ENCODE measurements at regions not wholly inside any gene's neighbourhood (a gene's known extent, or its start where the extent isn't known, plus 50 kb on each side); places are given as distances from the start of the nearest gene placed in this dataset.
"Not testable (repeated sequence)": the region's sequence is repeated elsewhere in the genome, so short reads cannot be mapped to it uniquely, and the experiment has no call there.

DNA sequence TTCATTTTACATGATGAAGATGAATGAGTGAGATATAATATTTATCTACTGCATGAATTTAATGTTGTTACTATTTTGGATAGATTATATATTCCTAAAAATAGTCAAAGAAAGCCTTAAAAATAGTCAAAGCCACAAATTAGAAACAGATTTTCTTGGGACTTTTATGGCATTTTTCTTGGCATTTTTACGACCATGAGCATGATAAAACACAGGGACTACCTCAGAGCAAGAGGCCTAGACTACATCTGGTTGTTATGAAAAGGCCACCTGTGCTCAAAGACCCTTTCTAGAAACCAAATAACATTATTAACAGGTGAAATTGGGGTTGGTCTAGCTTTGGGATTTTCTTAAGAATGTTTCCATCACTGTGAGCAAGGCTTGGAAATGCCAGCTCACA lies 281.0 kb downstream of the OXSM start:
- no peak for DNase-seq (ENCODE audit: low read depth)

- no peak for DNase-seq (ENCODE audit: low read depth)
Observed at GRCh38 chr3:26074080-26074479, 284.2 kb downstream of the OXSM start.

- DNase-seq (ENCODE audit: low read depth) = no peak
Observed at GRCh38 chr3:26078539-26078938, 288.6 kb downstream of the OXSM start.

DNA sequence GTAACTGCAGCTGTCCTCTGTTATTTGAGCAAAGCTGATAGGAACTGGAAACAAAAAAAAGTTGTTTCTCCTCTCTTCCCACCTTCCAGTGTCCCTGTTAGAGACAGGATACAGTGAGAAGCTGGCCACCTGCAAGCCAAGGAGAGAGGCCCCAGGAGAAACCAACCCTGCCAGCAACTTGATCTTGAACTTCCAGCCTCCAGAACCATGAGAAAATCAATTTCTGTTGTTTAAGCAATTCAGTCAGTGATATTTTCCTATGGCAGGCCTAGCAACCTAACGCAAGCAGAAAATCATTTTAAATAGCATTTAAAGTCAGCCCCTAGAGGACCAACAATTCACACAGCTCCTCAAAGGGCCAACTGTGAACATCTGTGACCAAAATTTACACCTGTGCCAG lies 291.3 kb downstream of the OXSM start:
- no peak for DNase-seq (ENCODE audit: low read depth)

DNA sequence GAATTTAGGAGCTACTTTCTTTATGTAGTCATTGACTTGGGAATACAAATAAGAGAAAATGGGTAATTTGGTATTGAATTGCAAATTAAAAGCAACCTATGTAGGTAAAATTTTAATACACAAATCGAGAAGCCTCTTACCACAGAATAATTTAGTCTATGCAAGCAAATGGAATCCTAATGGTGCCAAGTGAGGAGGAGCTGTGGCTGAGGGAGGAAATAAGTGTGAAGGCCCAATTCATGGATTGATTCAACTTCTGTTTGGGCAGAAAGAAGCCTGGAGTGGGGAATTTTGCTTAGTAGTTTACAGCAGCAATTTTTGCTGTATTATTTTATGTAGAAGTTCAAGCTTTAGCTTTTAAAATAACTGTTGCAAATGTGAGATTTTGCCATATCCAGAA lies 291.9 kb downstream of the OXSM start:
- DNase-seq (ENCODE audit: low read depth) = no peak

DNA sequence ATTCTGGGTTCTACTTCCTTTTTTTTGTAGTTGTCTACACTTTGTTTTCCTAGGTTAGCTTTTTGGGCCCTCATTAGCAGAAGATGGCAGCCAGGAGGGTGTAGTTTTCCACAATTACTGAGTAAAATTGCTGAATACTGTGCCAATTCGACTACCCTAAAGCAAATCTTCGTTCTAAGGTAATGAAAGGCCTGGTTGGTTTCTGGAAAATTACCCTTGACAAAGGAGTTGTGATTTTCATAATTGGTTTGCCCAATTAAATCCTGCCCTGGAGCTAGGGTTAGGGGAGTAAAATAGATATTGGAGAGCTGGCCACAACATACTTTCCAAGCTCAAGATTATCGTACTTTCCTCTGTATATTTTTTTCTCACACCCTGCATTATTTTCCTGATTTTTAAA lies 293.0 kb downstream of the OXSM start:
- DNase-seq (ENCODE audit: low read depth) = no peak

DNA sequence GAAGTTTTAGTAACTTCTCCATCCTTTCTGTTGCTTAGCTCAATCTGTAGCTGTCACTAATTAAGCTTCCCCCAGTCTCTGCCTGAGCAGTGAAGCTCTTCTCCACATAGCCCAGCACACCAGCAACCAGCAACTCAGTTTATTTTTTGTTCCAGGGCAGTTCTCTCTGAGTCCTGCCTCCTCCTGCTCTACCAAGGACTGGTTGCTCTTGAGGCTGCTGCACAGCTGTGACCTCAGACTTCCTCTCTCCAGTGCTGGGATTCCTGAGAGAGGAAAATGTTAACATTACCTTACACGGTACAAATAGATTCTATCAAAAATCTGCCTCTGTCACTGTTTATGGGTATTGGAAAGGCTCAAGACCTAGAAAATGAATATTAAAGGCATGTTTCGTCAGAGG lies 294.7 kb downstream of the OXSM start:
- no peak for DNase-seq (ENCODE audit: low read depth)

DNA sequence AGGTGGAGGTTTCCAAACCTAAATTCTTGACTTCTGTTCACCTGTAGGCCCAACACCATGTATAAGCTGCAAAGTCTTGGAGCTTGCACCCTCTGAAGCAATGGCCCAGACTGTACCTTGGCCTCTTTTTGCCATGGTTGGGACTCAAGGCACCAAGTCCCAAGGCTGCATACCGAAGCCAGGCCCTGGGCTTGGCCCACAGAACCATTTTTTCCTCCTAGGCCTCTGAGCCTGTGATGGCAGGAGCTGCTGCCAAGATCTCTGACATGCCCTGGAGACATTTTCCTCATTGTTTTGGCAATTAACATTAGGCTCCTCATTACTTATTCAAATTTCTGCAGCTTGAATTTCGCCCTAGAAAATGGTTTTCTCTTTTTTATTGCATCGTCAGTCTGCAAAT lies 297.9 kb downstream of the OXSM start:
- no peak for DNase-seq (ENCODE audit: low read depth)

- DNase-seq (ENCODE audit: low read depth) = no peak
Observed at GRCh38 chr3:26089249-26089648, 299.4 kb downstream of the OXSM start.

DNA sequence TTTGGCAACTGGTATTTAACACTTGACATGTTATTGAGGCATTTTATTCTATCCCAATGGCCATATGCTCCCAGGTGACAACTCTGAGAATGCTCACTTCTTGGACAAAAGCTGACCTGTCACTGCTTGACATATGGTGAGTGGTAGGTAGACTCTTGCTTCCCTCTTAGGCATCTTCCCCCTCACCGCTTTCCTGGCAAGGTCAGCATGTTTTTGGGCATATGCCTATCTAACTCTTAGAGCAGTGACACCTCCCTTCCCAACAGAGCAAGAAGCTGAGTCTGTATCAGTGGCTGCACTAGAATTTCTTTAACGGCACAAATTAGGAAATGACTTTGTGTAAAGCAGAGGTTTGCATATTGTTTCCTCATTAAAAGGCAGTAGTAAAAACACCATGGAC lies 300.7 kb downstream of the OXSM start:
- no peak for DNase-seq (ENCODE audit: low read depth)

GRCh38 chr3:26091096-26091495 lies 301.2 kb downstream of the OXSM start:
- no peak for DNase-seq (ENCODE audit: low read depth)

GRCh38 chr3:26091626-26092025 lies 301.7 kb downstream of the OXSM start:
- no peak for DNase-seq (ENCODE audit: low read depth)

- DNase-seq (ENCODE audit: low read depth) = not testable (repeated sequence)
Observed at GRCh38 chr3:26097111-26097510, 307.2 kb downstream of the OXSM start.

GRCh38 chr3:26099692-26100091 lies 309.8 kb downstream of the OXSM start:
- DNase-seq (ENCODE audit: low read depth) = no peak

GRCh38 chr3:26100176-26100575 lies 310.3 kb downstream of the OXSM start:
- DNase-seq (ENCODE audit: low read depth) = no peak

DNA sequence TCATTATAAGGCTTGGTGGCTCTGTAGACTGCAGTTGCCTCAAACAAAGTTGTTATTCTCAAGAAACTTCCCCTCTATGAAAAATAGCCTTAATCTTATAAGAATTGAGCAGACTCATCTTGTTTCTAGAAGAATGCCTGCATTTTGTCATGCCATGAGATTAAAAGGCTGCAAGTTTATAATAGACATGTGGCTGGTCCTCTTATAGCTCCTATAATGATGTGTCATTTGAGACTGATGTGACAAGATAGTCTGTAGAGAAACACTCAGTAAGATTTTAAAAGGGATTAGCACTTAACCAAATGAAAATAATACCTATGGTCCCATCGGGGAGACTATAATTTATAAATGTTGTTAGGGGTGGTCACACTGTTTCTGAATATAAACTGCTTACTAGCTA lies 312.5 kb downstream of the OXSM start:
- DNase-seq (ENCODE audit: low read depth) = no peak

GRCh38 chr3:26104851-26105251 lies 315.0 kb downstream of the OXSM start:
- no peak for DNase-seq (ENCODE audit: low read depth)

DNA sequence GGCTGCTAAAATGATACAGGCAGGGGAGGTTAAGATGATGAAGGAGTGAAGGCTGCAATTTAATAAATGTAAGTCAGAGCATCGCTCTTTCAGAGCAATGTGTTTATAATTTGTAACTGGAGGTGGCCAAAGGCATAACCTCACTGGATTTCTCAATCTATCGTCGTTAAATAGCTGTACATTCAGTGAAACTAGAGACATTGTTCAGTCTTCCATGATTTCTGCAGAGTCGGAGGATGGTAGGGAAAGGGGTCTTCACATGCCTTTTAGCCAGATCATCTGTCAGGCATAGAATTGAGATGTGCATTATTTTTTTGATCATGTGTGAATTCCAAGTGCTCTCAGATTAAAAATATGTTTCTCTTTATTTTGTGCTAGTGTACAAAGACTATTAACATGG lies 315.4 kb downstream of the OXSM start:
- DNase-seq (ENCODE audit: low read depth) = no peak

- no peak for DNase-seq (ENCODE audit: low read depth)
Observed at GRCh38 chr3:26106228-26106627, 316.3 kb downstream of the OXSM start.

DNA sequence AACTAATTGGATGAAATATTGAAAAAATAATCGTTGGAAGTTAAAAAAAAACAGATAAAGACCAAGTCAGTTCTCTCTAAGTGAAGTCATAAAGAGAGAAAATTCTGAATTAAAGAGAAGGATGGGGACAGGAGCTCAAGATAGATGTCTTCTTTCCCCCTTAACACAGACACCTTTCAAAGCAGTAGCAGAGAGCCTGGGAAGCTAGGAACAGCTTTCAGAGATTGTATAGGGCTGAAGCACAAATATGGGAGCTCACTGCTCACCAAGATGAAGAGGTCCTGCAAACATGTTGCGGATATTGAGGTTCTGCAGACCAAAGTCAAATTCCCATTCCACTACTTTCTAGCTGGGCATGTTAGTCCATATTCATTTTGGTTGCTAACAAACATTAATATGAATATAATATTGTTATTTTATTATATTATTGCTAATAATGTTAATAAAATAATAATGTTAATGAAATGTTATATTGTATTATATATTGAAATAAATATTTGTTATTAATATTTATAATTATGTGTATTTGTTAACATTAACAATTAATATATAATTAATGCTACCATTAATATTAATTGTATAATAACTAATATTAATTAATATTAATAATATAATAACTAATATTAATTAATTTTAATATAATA lies 319.1 kb downstream of the OXSM start:
- DNase-seq (ENCODE audit: low read depth) = no peak

DNA sequence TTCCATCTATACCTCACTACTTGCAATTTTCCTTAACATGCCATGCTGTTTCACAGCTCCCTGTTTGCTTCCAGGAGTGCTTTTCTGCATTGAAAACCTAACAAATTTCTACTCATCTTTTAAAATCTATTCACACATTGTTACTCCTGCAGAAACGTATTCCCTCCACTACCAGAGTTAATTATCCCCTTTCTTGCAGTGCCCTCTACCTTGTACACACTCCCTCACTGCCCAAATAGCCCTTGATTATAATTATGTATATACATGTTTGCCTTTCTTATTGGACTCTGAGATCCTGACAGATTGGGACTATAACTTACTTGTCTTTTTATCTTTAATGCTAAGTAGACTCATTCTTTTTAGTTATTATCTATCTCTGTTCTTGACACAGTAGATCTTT lies 325.0 kb downstream of the OXSM start:
- no peak for DNase-seq (ENCODE audit: low read depth)

DNA sequence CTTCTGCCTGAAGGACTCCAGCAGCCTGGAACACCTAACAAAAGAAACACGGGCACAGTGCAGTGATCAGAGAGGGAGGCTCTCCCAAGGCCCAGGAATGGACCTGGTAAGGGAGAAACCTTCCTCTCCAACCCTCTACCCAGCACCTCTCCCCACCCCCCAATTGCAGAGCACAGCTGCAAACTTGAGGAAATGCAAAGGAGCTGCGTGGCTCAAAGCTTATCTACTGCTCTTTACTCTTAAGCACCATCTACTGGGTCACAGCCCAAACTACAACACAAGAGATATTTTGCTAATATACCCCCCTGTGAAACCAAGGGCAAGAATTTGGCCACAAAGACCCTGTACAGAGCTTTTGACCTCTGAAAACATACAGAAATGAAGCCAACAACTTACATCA lies 328.3 kb downstream of the OXSM start:
- no peak for DNase-seq (ENCODE audit: low read depth)

DNA sequence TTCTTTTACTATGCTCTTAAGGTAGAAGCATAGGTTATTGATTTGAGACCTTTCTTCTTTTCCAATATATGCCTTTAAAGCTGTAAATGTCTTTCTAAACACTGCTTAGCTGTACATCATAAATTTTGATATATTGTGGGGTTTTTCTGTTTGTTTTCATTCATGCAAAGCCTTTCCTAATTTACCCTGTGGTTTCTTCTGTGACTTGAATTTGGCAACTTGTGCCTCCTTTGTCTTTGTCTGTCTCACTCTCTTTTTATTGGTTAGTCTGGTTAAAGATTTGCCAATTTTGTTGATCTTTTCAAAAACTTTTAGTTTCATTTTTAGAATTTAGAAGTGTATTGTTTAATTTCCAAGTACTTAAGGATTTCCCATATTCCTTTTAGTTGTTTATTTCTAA lies 343.1 kb downstream of the OXSM start:
- DNase-seq (ENCODE audit: low read depth) = no peak

DNA sequence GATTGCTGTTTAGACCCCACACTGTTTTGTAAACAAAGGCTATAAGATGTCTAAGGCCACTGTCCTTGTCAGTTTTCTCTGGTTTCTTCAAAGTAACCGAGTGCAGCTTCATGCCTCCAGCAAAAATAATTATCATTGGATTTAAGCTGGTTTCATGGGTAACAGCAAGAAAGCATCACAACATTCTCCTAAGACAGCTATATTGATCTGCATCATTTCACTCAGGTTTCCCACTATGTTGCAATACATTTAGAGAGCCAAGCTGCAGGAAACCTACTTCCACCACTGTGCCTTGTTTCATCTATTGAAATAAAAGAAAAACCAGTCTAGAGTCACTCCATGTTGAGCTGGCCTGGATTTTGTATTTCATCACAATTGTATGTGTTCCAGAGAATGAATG lies 351.4 kb downstream of the OXSM start:
- no peak for DNase-seq (ENCODE audit: low read depth)

- DNase-seq (ENCODE audit: low read depth) = no peak
Observed at GRCh38 chr3:26145769-26146168, 355.9 kb downstream of the OXSM start.

All from GM04504 (cell line).